ENCODE measurements at regions not wholly inside any gene's neighbourhood (a gene's known extent, or its start where the extent isn't known, plus 50 kb on each side); places are given as distances from the start of the nearest gene placed in this dataset.

GRCh38 chr13:21932996-21933395 lies 262.1 kb downstream of the FGF9 start:
- H3K36me3 ChIP-seq (ENCODE audit: insufficient read depth) = no peaks in the 10 kb centered on the region
- TF ChIP-seq EZH2 (IDR thresholded peaks at IDR 0.05; ENCODE audit: low read depth, unreplicated experiment) = no peak
- TF ChIP-seq POLR2AphosphoS5 (IDR thresholded peaks at IDR 0.05; ENCODE audit: low read depth) = no peak
- TF ChIP-seq, protein P1, sequence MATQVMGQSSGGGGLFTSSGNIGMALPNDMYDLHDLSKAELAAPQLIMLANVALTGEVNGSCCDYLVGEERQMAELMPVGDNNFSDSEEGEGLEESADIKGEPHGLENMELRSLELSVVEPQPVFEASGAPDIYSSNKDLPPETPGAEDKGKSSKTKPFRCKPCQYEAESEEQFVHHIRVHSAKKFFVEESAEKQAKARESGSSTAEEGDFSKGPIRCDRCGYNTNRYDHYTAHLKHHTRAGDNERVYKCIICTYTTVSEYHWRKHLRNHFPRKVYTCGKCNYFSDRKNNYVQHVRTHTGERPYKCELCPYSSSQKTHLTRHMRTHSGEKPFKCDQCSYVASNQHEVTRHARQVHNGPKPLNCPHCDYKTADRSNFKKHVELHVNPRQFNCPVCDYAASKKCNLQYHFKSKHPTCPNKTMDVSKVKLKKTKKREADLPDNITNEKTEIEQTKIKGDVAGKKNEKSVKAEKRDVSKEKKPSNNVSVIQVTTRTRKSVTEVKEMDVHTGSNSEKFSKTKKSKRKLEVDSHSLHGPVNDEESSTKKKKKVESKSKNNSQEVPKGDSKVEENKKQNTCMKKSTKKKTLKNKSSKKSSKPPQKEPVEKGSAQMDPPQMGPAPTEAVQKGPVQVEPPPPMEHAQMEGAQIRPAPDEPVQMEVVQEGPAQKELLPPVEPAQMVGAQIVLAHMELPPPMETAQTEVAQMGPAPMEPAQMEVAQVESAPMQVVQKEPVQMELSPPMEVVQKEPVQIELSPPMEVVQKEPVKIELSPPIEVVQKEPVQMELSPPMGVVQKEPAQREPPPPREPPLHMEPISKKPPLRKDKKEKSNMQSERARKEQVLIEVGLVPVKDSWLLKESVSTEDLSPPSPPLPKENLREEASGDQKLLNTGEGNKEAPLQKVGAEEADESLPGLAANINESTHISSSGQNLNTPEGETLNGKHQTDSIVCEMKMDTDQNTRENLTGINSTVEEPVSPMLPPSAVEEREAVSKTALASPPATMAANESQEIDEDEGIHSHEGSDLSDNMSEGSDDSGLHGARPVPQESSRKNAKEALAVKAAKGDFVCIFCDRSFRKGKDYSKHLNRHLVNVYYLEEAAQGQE (IDR thresholded peaks at IDR 0.05; ENCODE audit: unreplicated experiment) = no peak
- TF ChIP-seq, protein P2, sequence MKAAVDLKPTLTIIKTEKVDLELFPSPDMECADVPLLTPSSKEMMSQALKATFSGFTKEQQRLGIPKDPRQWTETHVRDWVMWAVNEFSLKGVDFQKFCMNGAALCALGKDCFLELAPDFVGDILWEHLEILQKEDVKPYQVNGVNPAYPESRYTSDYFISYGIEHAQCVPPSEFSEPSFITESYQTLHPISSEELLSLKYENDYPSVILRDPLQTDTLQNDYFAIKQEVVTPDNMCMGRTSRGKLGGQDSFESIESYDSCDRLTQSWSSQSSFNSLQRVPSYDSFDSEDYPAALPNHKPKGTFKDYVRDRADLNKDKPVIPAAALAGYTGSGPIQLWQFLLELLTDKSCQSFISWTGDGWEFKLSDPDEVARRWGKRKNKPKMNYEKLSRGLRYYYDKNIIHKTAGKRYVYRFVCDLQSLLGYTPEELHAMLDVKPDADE (IDR thresholded peaks at IDR 0.05) = no peak
- TF ChIP-seq STAT1 (IDR thresholded peaks at IDR 0.05; ENCODE audit: unreplicated experiment) = no peak
- TF ChIP-seq ZNF114 (CRISPR knock-in tag; IDR thresholded peaks at IDR 0.05) = no peak
- no peak for TF ChIP-seq NANOG (IDR thresholded peaks at IDR 0.05; ENCODE audit: borderline replicate concordance)
- no peak for TF ChIP-seq EZH2phosphoT487 (IDR thresholded peaks at IDR 0.05; ENCODE audit: unreplicated experiment)
- TF ChIP-seq CREB1 (CRISPR knock-in tag; IDR thresholded peaks at IDR 0.05; ENCODE audit: low read depth) = no peak
- TF ChIP-seq JUNB (IDR thresholded peaks at IDR 0.05; ENCODE audit: unreplicated experiment) = no peak
- no peak for TF ChIP-seq ZNF331 (CRISPR knock-in tag; IDR thresholded peaks at IDR 0.05; ENCODE audit: low read depth)
- TF ChIP-seq ZNF462 (CRISPR knock-in tag; IDR thresholded peaks at IDR 0.05) = no peak
- TF ChIP-seq, protein P3, sequence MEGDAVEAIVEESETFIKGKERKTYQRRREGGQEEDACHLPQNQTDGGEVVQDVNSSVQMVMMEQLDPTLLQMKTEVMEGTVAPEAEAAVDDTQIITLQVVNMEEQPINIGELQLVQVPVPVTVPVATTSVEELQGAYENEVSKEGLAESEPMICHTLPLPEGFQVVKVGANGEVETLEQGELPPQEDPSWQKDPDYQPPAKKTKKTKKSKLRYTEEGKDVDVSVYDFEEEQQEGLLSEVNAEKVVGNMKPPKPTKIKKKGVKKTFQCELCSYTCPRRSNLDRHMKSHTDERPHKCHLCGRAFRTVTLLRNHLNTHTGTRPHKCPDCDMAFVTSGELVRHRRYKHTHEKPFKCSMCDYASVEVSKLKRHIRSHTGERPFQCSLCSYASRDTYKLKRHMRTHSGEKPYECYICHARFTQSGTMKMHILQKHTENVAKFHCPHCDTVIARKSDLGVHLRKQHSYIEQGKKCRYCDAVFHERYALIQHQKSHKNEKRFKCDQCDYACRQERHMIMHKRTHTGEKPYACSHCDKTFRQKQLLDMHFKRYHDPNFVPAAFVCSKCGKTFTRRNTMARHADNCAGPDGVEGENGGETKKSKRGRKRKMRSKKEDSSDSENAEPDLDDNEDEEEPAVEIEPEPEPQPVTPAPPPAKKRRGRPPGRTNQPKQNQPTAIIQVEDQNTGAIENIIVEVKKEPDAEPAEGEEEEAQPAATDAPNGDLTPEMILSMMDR (conservative IDR thresholded peaks at IDR 0.05; ENCODE audit: low read depth in 2 of 2) = no peak

More at GRCh38 chr13:21932996-21933395, 262.1 kb downstream of the FGF9 start:
- no peaks in the 10 kb centered on the region for H3F3A ChIP-seq (replicated peaks; ENCODE audit: low read depth)
- H3K9me3 Mint-ChIP-seq = peaks cover under 1% of the 10 kb centered on the region; the same call in 1 of the 3 replicates
- H2AFZ ChIP-seq = no peak overlapping the region
- H3K27ac Mint-ChIP-seq = no peak overlapping the region
- H3K4me3 Mint-ChIP-seq = no peak overlapping the region
- peaks cover 8% of the 10 kb centered on the region for H3K27me3 Mint-ChIP-seq (ENCODE audit: insufficient read depth, low read depth, poor library complexity)
- no peaks in the 10 kb centered on the region for H3K79me2 ChIP-seq (replicated peaks; ENCODE audit: insufficient read depth)
- H3K4me3 ChIP-seq = no peak overlapping the region
- H3K36me3 Mint-ChIP-seq (ENCODE audit: low read depth) = no peaks in the 10 kb centered on the region
- H3K4me2 ChIP-seq = no peak overlapping the region
- H3K4me1 Mint-ChIP-seq = peaks cover 21% of the 10 kb centered on the region
- H3K9me2 ChIP-seq (ENCODE audit: insufficient read depth) = peaks cover 18% of the 10 kb centered on the region; the same call in 1 of the 2 replicates
- ATAC-seq = no peak
- no peak for DNase-seq (ENCODE audit: low spot score)
- H3K4me1 ChIP-seq (ENCODE audit: insufficient read depth) = peaks cover 14% of the 10 kb centered on the region
- H3K27me3 ChIP-seq (ENCODE audit: insufficient read depth) = no peaks in the 10 kb centered on the region
- no peak overlapping the region for H3K27ac ChIP-seq (ENCODE audit: low read depth)
- no peaks in the 10 kb centered on the region for H4K20me1 ChIP-seq (replicated peaks; ENCODE audit: insufficient read depth)

Data from GM23338 (cell line).